CD4-positive, alpha-beta memory T cell (primary cell): ENCODE measurements at regions not wholly inside any gene's neighbourhood (a gene's known extent, or its start where the extent isn't known, plus 50 kb on each side); places are given as distances from the start of the nearest gene placed in this dataset.

Experiments used
- CTCF ChIA-PET: fragments of 350-600 bp; sonication (Branson Sonifier 250); formaldehyde crosslinking; loops from one replicate; lab custom pipeline; 2021; ENCODE audit warnings: inconsistent platforms; ENCODE audit not compliant: partially characterized antibody; lab: Charles Lee
- POLR2A ChIA-PET: fragments of 350-600 bp; sonication (Branson Sonifier 250); formaldehyde crosslinking; loops from one replicate; lab custom pipeline; 2021; ENCODE audit not compliant: partially characterized antibody; lab: Charles Lee
- DNase-seq, 5 donors: peaks; one replicate each; pipeline versions ENCODE4 v3.0.0 to v3.0.0-alpha.2; 2020 to 2022; ENCODE audit warnings: mixed read lengths in 1 of 5
- H3K27ac ChIP-seq: one replicate; pipeline ENCODE4 v1.7.0; 2013; ENCODE audit warnings: low read depth, low read length
- H3K27me3 ChIP-seq: 2 replicates; pipeline ENCODE4 v1.7.0; 2013; ENCODE audit warnings: mild to moderate bottlenecking, low read length, moderate library complexity; ENCODE audit not compliant: insufficient read depth
- H3K36me3 ChIP-seq: 2 replicates; pipeline ENCODE4 v1.7.0; 2013; ENCODE audit warnings: mild to moderate bottlenecking, low read length, moderate library complexity; ENCODE audit not compliant: insufficient read depth
- H3K4me1 ChIP-seq: 2 replicates; pipeline ENCODE4 v1.7.0; 2013; ENCODE audit warnings: mild to moderate bottlenecking, low read length, moderate library complexity; ENCODE audit not compliant: insufficient read depth
- H3K4me3 ChIP-seq, 2 donors: one replicate each; pipeline ENCODE4 v1.7.0; 2013; ENCODE audit warnings: low read length in 2 of 2, mild to moderate bottlenecking in 1 of 2
- H3K9me3 ChIP-seq, 2 donors: one replicate each; pipeline ENCODE4 v1.7.0; 2013; ENCODE audit warnings: low read length in 2 of 2, control low read depth in 1 of 2; ENCODE audit not compliant: control insufficient read depth in 1 of 2
- H3K27ac Mint-ChIP-seq, 7 donors: one replicate each; pipeline ENCODE4 v1.8.0; 2020 to 2021; ENCODE audit warnings: mixed read lengths in 7 of 7, mild to moderate bottlenecking in 6 of 7, inconsistent platforms in 3 of 7, moderate library complexity in 3 of 7
- H3K27me3 Mint-ChIP-seq, 2 donors: one replicate each; pipeline ENCODE4 v1.8.0; 2020 to 2021; ENCODE audit warnings: mixed read lengths in 2 of 2
- H3K36me3 Mint-ChIP-seq, 2 donors: one replicate each; pipeline ENCODE4 v1.8.0; 2020 to 2021; ENCODE audit warnings: mixed read lengths in 2 of 2, inconsistent platforms in 1 of 2, mild to moderate bottlenecking in 1 of 2
- H3K4me1 Mint-ChIP-seq, 4 donors: one replicate each; pipeline ENCODE4 v1.8.0; 2020 to 2021; ENCODE audit warnings: mixed read lengths in 4 of 4, mild to moderate bottlenecking in 1 of 4
- H3K4me3 Mint-ChIP-seq, 8 donors: one replicate each; pipeline ENCODE4 v1.8.0; 2020 to 2021; ENCODE audit warnings: mixed read lengths in 8 of 8, mild to moderate bottlenecking in 7 of 8, moderate library complexity in 6 of 8, inconsistent platforms in 3 of 8
- H3K9me3 Mint-ChIP-seq, 8 donors: one replicate each; pipeline ENCODE4 v1.8.0; 2020 to 2021; ENCODE audit warnings: mixed read lengths in 8 of 8, mild to moderate bottlenecking in 5 of 8, inconsistent platforms in 3 of 8, moderate library complexity in 1 of 8
- intact Hi-C: fragments of 100-400 bp; cut with micrococcal nuclease; formaldehyde crosslinking; loops from one replicate; pipeline ENCODE4 v1.15.1; 2023

- no peak overlapping the region for H3K27ac ChIP-seq
- Mint-ChIP-seq H3K27ac (no peak overlapping the region), H3K27me3 (no peaks in the 10 kb centered on the region), H3K4me3 (no peak overlapping the region), H3K36me3 (no peaks in the 10 kb centered on the region), H3K9me3 (peaks cover 0 to 9% (median 5%) of the 10 kb centered on the region in 8 donors), H3K4me1 (no peaks in the 10 kb centered on the region)
- intact Hi-C loops, result no loop called here
- no peak for DNase-seq
- no peaks in the 10 kb centered on the region for H3K27me3 ChIP-seq
- no peaks in the 10 kb centered on the region for H3K9me3 ChIP-seq
- ChIA-PET POLR2A (no interaction called here), CTCF (no interaction called here)
- no peaks in the 10 kb centered on the region for H3K4me1 ChIP-seq
- no peak overlapping the region for H3K4me3 ChIP-seq
- H3K36me3 ChIP-seq, result no peaks in the 10 kb centered on the region
These were observed 65.7 kb downstream of the SLITRK5 start for GRCh38 chr13:87736849-87737385.

- DNase-seq, result no peak
- Histone ChIP-seq H3K36me3 (no peaks in the 10 kb centered on the region), H3K9me3 (no peaks in the 10 kb centered on the region)
These were observed 82.9 kb downstream of the SLITRK5 start for GRCh38 chr13:87754097-87754496.

GRCh38 chr13:87769445-87769844, 98.3 kb downstream of the SLITRK5 start:
- POLR2A ChIA-PET, result no interaction called here
- Histone ChIP-seq H3K27ac (no peak overlapping the region), H3K4me3 (no peak overlapping the region), H3K4me1 (no peaks in the 10 kb centered on the region), H3K27me3 (no peaks in the 10 kb centered on the region), H3K36me3 (no peaks in the 10 kb centered on the region), H3K9me3 (no peaks in the 10 kb centered on the region)
- Mint-ChIP-seq H3K9me3 (peaks cover 0 to 8% (median 4%) of the 10 kb centered on the region in 8 donors), H3K4me3 (no peak overlapping the region), H3K27me3 (no peaks in the 10 kb centered on the region), H3K36me3 (no peaks in the 10 kb centered on the region), H3K27ac (no peak overlapping the region), H3K4me1 (no peaks in the 10 kb centered on the region)
- intact Hi-C loops, result no loop called here
- CTCF ChIA-PET, result no interaction called here
- DNase-seq, result no peak

More at GRCh38 chr13:87754097-87754496, 82.9 kb downstream of the SLITRK5 start:
- Mint-ChIP-seq H3K27me3 (no peaks in the 10 kb centered on the region), H3K36me3 (no peaks in the 10 kb centered on the region), H3K4me1 (no peaks in the 10 kb centered on the region), H3K4me3 (no peak overlapping the region), H3K9me3 (peaks cover 0 to 7% (median 1%) of the 10 kb centered on the region in 8 donors), H3K27ac (no peak overlapping the region)
- Histone ChIP-seq H3K4me3 (no peak overlapping the region), H3K27me3 (no peaks in the 10 kb centered on the region), H3K27ac (no peak overlapping the region), H3K4me1 (no peaks in the 10 kb centered on the region)
- intact Hi-C loops, result no loop called here
- ChIA-PET POLR2A (no interaction called here), CTCF (no interaction called here)

- Histone ChIP-seq H3K36me3 (no peaks in the 10 kb centered on the region), H3K27ac (no peak overlapping the region), H3K4me3 (no peak overlapping the region), H3K4me1 (no peaks in the 10 kb centered on the region), H3K27me3 (no peaks in the 10 kb centered on the region), H3K9me3 (no peaks in the 10 kb centered on the region)
- Mint-ChIP-seq H3K9me3 (peaks cover 0 to 17% (median 6%) of the 10 kb centered on the region in 8 donors), H3K27me3 (no peaks in the 10 kb centered on the region), H3K4me3 (no peak overlapping the region), H3K36me3 (no peaks in the 10 kb centered on the region), H3K4me1 (no peaks in the 10 kb centered on the region), H3K27ac (no peak overlapping the region)
- intact Hi-C loops, result no loop called here
- no peak for DNase-seq
- POLR2A ChIA-PET, result no interaction called here
- CTCF ChIA-PET, result no interaction called here
These were observed 106.2 kb downstream of the SLITRK5 start for GRCh38 chr13:87777387-87777786.

GRCh38 chr13:87778128-87778527, 107.0 kb downstream of the SLITRK5 start:
- no peaks in the 10 kb centered on the region for H3K36me3 ChIP-seq
- H3K27ac ChIP-seq, result no peak overlapping the region
- Mint-ChIP-seq H3K27ac (no peak overlapping the region), H3K27me3 (no peaks in the 10 kb centered on the region), H3K4me3 (no peak overlapping the region), H3K4me1 (no peaks in the 10 kb centered on the region), H3K36me3 (no peaks in the 10 kb centered on the region), H3K9me3 (peaks cover 0 to 15% (median 5%) of the 10 kb centered on the region in 8 donors)
- no peak overlapping the region for H3K4me3 ChIP-seq
- no peaks in the 10 kb centered on the region for H3K9me3 ChIP-seq
- DNase-seq, result no peak
- intact Hi-C loops, result no loop called here
- CTCF ChIA-PET, result no interaction called here
- no peaks in the 10 kb centered on the region for H3K4me1 ChIP-seq
- H3K27me3 ChIP-seq, result no peaks in the 10 kb centered on the region
- POLR2A ChIA-PET, result no interaction called here

- ChIA-PET CTCF (no interaction called here), POLR2A (no interaction called here)
- DNase-seq, result no peak
- Mint-ChIP-seq H3K4me3 (no peak overlapping the region), H3K27me3 (no peaks in the 10 kb centered on the region), H3K36me3 (no peaks in the 10 kb centered on the region), H3K27ac (no peak overlapping the region), H3K9me3 (peaks cover 0 to 15% (median 5%) of the 10 kb centered on the region in 8 donors), H3K4me1 (no peaks in the 10 kb centered on the region)
- Histone ChIP-seq H3K4me3 (no peak overlapping the region), H3K4me1 (no peaks in the 10 kb centered on the region), H3K9me3 (no peaks in the 10 kb centered on the region), H3K27me3 (no peaks in the 10 kb centered on the region), H3K36me3 (no peaks in the 10 kb centered on the region), H3K27ac (no peak overlapping the region)
- intact Hi-C loops, result no loop called here
These were observed 108.3 kb downstream of the SLITRK5 start for GRCh38 chr13:87779426-87779825.

GRCh38 chr13:87783366-87783765, 112.2 kb downstream of the SLITRK5 start:
- Mint-ChIP-seq H3K36me3 (no peaks in the 10 kb centered on the region), H3K27me3 (no peaks in the 10 kb centered on the region), H3K4me3 (no peak overlapping the region), H3K9me3 (peaks cover 0 to 8% (median 4%) of the 10 kb centered on the region in 8 donors), H3K27ac (no peak overlapping the region), H3K4me1 (no peaks in the 10 kb centered on the region)
- ChIA-PET CTCF (no interaction called here), POLR2A (no interaction called here)
- H3K9me3 ChIP-seq, result no peaks in the 10 kb centered on the region
- no peak overlapping the region for H3K27ac ChIP-seq
- H3K4me3 ChIP-seq, result no peak overlapping the region
- DNase-seq, result no peak
- intact Hi-C loops, result no loop called here
- no peaks in the 10 kb centered on the region for H3K27me3 ChIP-seq
- H3K36me3 ChIP-seq, result no peaks in the 10 kb centered on the region
- H3K4me1 ChIP-seq, result no peaks in the 10 kb centered on the region

- ChIA-PET POLR2A (no interaction called here), CTCF (no interaction called here)
- Mint-ChIP-seq H3K36me3 (no peaks in the 10 kb centered on the region), H3K27me3 (no peaks in the 10 kb centered on the region), H3K9me3 (peaks cover 0 to 9% (median 1%) of the 10 kb centered on the region in 8 donors), H3K27ac (no peak overlapping the region), H3K4me1 (no peaks in the 10 kb centered on the region), H3K4me3 (no peak overlapping the region)
- H3K4me3 ChIP-seq, result no peak overlapping the region
- no peak overlapping the region for H3K27ac ChIP-seq
- no peaks in the 10 kb centered on the region for H3K27me3 ChIP-seq
- no peaks in the 10 kb centered on the region for H3K4me1 ChIP-seq
- H3K36me3 ChIP-seq, result no peaks in the 10 kb centered on the region
- H3K9me3 ChIP-seq, result no peaks in the 10 kb centered on the region
- intact Hi-C loops, result no loop called here
- no peak for DNase-seq
These were observed 117.2 kb downstream of the SLITRK5 start for GRCh38 chr13:87788363-87788762.
